HFFc6 (cell line): ENCODE measurements at regions not wholly inside any gene's neighbourhood (a gene's known extent, or its start where the extent isn't known, plus 50 kb on each side); places are given as distances from the start of the nearest gene placed in this dataset.

Experiments
- DNase-seq: peaks from one replicate; pipeline ENCODE4 v3.0.0-alpha.2; 2018
- H3K27ac Mint-ChIP-seq: 2 replicates; pipeline ENCODE4 v1.8.0; 2020; ENCODE audit warnings: mild to moderate bottlenecking, mixed read lengths
- H3K27me3 Mint-ChIP-seq: 2 replicates; pipeline ENCODE4 v1.8.0; 2021; ENCODE audit warnings: mild to moderate bottlenecking, moderate library complexity, mixed read lengths; ENCODE audit not compliant: insufficient read depth
- H3K36me3 Mint-ChIP-seq: 2 replicates; pipeline ENCODE4 v1.8.0; 2021; ENCODE audit warnings: low read depth, mixed read lengths
- H3K4me1 Mint-ChIP-seq: 2 replicates; pipeline ENCODE4 v1.8.0; 2020; ENCODE audit warnings: low read depth, mixed read lengths
- H3K4me3 Mint-ChIP-seq: 2 replicates; pipeline ENCODE4 v1.8.0; 2020; ENCODE audit warnings: mild to moderate bottlenecking, moderate library complexity, mixed read lengths
- H3K9me3 Mint-ChIP-seq: 2 replicates; pipeline ENCODE4 v1.8.0; 2020; ENCODE audit warnings: mild to moderate bottlenecking, mixed read lengths
- TF ChIP-seq, protein P1 (sequence below): fragments of 200-600 bp; sonication (generic); IDR thresholded peaks from 2 replicates; pipeline ENCODE4 v1.5.0; 2021; ENCODE audit warnings: antibody characterized with exemption, mild to moderate bottlenecking

DNA sequence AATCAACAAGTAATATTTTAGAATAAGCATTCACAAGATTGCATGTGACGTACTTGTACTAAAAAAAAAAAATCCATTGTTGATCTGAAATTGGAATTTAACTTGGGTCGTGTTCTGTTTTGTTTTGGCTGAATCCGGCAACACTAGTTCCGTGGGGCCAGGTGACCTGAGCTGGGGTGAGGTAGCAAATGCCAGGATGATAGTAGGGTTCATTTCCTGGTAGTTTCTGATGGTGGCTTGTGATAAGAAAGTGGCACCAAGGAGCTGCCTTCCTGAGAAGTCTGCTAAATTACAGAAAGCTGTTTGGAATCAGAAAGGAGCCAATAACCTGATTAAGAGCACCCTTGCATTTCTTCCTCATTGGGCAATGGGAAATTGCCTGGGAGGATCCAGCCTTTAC, 126.4 kb upstream of the DLX2 start:
- H3K27ac Mint-ChIP-seq, result no peak overlapping the region
- H3K9me3 Mint-ChIP-seq, result no peaks in the 10 kb centered on the region
- H3K4me1 Mint-ChIP-seq, result peaks cover 48% of the 10 kb centered on the region
- H3K36me3 Mint-ChIP-seq, result peaks cover 4% of the 10 kb centered on the region; the same call in 1 of the 2 replicates
- no peak for DNase-seq
- H3K4me3 Mint-ChIP-seq, result no peak overlapping the region
- H3K27me3 Mint-ChIP-seq, result peaks cover 1% of the 10 kb centered on the region; the same call in 1 of the 2 replicates
- TF ChIP-seq, protein P1, sequence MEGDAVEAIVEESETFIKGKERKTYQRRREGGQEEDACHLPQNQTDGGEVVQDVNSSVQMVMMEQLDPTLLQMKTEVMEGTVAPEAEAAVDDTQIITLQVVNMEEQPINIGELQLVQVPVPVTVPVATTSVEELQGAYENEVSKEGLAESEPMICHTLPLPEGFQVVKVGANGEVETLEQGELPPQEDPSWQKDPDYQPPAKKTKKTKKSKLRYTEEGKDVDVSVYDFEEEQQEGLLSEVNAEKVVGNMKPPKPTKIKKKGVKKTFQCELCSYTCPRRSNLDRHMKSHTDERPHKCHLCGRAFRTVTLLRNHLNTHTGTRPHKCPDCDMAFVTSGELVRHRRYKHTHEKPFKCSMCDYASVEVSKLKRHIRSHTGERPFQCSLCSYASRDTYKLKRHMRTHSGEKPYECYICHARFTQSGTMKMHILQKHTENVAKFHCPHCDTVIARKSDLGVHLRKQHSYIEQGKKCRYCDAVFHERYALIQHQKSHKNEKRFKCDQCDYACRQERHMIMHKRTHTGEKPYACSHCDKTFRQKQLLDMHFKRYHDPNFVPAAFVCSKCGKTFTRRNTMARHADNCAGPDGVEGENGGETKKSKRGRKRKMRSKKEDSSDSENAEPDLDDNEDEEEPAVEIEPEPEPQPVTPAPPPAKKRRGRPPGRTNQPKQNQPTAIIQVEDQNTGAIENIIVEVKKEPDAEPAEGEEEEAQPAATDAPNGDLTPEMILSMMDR, result no peak

DNA sequence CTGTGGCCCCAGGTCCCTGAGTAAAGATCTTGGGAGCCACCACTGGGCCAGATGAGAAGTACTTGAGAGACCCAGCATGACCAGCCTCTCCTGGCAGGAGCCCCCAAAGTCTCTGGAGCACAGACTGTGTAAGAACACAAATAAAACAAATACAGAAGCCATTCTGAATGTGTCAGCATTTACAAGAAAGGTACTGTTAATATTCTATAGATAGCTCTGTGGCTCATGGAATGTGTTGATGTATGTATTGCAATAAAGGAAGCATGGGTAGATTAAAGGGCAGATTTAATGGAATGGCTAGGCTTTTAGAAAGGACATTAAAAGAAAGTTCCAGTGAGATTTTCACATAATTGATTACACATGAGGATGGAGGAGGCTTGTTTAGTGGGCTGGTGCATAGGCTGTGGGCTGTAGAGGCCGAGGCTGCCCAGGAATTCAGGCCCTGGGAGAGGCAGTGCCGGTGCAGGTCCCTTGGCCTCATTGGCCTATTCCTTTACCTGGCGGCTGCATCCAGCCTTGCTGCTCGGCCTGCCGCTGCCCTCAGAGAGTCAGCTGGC, 127.7 kb upstream of the DLX2 start:
- H3K4me1 Mint-ChIP-seq, result peaks cover 61% of the 10 kb centered on the region

DNA sequence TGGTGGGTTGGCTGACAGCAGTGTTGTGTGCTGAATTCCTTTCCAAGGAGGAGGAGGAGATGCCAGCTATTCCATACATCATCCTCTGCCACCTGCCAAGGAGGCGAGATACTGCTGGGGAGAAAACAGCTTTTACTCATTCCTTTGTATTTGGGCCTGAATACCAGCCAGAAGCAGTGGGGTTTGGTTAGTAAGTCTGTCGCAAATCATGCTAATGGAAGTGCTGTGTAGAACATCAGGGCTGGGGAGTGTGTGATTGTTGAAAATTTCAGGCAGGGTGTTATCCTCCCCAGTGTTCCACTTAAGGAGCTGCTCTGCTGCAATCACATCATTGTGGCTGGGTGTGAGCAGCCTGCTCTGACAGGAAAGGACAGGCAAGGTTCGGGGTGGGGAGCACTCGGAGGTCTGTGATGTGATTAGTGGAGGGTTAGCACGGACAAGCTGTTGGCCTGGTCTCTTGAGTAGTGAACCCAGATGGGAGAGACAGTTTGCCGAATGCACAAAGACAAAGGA, 128.2 kb upstream of the DLX2 start:
- H3K4me3 Mint-ChIP-seq, result no peak overlapping the region
- no peaks in the 10 kb centered on the region for H3K9me3 Mint-ChIP-seq
- H3K4me1 Mint-ChIP-seq, result peaks cover 65% of the 10 kb centered on the region
- H3K36me3 Mint-ChIP-seq, result no peaks in the 10 kb centered on the region
- H3K27ac Mint-ChIP-seq, result peak overlapping the region; percentile 8; the same call in 1 of the 2 replicates
- H3K27me3 Mint-ChIP-seq, result no peaks in the 10 kb centered on the region
- TF ChIP-seq, protein P1, result no peak
- no peak for DNase-seq

More for the DNA sequence above, 127.7 kb upstream of the DLX2 start:
- Mint-ChIP-seq H3K9me3 (no peaks in the 10 kb centered on the region), H3K4me3 (no peak overlapping the region), H3K27me3 (no peaks in the 10 kb centered on the region), H3K36me3 (no peaks in the 10 kb centered on the region), H3K27ac (no peak overlapping the region)
- TF ChIP-seq, protein P1, result no peak
- DNase-seq, result no peak

DNA sequence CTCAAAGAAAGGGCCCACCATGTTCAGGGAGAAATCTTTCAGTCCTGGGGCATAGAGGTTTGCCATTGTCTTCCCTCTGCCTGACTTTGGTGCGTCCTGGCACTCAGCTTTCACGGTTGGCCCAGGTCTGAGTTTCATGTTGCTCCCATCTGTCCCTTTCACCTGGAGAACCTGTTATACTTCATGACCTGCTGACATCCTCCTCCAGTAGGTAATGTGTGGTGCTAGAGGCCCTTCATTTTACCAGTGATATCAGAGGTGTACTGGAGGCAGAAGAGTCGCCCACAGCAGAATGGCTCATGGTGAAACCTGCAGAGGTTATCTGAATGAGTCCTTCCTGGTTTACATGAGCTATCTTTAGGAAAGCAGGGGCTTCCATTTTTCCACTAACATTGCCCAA, 128.8 kb upstream of the DLX2 start:
- no peak for DNase-seq
- Mint-ChIP-seq H3K27ac (peak overlapping the region; percentile 44), H3K9me3 (no peaks in the 10 kb centered on the region), H3K4me1 (peaks cover 65% of the 10 kb centered on the region), H3K36me3 (no peaks in the 10 kb centered on the region), H3K4me3 (peak overlapping the region; percentile 14; the same call in 1 of the 2 replicates), H3K27me3 (no peaks in the 10 kb centered on the region)
- TF ChIP-seq, protein P1, result no peak

DNA sequence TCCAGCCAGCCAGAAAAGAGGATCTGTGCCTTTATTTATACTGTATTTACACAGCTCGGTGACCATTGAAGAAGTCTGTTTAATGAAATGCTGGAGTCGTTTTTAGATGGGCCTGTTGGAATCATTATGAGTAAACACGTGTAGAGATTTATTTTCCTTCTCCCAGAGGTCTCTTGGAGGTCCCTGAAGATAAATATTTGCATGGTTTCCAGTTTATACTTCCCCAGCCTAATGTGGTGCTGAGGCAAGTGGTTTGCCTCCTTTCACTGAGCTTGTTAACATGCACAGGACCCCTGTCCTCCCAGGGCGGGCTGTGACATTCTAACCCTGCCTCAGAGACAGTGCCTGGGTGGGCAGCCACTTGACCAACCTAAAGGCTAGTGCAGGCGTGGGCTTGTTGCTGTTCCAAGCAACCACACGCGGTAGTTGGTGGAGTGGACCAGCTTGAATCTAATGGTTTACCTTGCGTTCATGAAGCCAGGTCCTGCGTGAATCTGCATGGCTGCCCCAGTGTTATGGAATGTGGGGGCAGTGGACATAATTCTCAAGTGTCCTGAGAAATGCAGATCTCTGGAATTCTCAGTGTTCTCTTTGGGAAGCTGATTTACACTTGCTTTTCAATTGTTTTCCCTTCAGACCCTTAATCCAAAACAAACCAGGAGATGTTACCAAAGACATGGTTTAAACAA, 130.2 kb upstream of the DLX2 start:
- Mint-ChIP-seq H3K4me1 (peaks cover 65% of the 10 kb centered on the region), H3K4me3 (no peak overlapping the region), H3K27ac (peak overlapping the region; percentile 44; the same call in 1 of the 2 replicates), H3K36me3 (no peaks in the 10 kb centered on the region), H3K9me3 (no peaks in the 10 kb centered on the region), H3K27me3 (no peaks in the 10 kb centered on the region)
- no peak for DNase-seq
- TF ChIP-seq, protein P1, result no peak
